Naive thymus-derived CD4-positive, alpha-beta T cell (primary cell): ENCODE measurements at regions not wholly inside any gene's neighbourhood (a gene's known extent, or its start where the extent isn't known, plus 50 kb on each side); places are given as distances from the start of the nearest gene placed in this dataset.

ENCODE experiments used
- ATAC-seq: fragments of 150-1000 bp; cut with Tn5 transposase; 2 replicates; pipeline ENCODE4 v1.10.0; 2021; ENCODE audit warnings: mild to moderate bottlenecking, moderate library complexity
- CTCF ChIA-PET: fragments of 350-600 bp; sonication (Branson Sonifier 250); formaldehyde crosslinking; loops from one replicate; lab custom pipeline; 2021; ENCODE audit warnings: antibody characterized with exemption; lab: Charles Lee
- POLR2A ChIA-PET: fragments of 350-600 bp; sonication (Branson Sonifier 250); formaldehyde crosslinking; loops from one replicate; lab custom pipeline; 2021; ENCODE audit warnings: antibody characterized with exemption, inconsistent platforms; lab: Charles Lee
- DNase-seq, 9 donors: peaks; one replicate each; pipeline versions ENCODE4 v3.0.0 to v3.0.0-alpha.2; 2020 to 2022; ENCODE audit warnings: mixed read lengths in 1 of 9
- H3K27ac ChIP-seq: one replicate; pipeline ENCODE4 v1.7.0; 2013; ENCODE audit warnings: mild to moderate bottlenecking, low read depth, low read length, moderate library complexity
- H3K27me3 ChIP-seq, 2 donors: one replicate each; pipeline ENCODE4 v1.7.0; 2013; ENCODE audit warnings: low read length in 2 of 2, mild to moderate bottlenecking in 2 of 2, moderate library complexity in 2 of 2; ENCODE audit not compliant: control insufficient read depth in 2 of 2, insufficient read depth in 2 of 2
- H3K36me3 ChIP-seq, 3 experiments: 1 replicate in 2 of 3; 2 replicates in 1 of 3; pipeline ENCODE4 v1.7.0; 2013; ENCODE audit warnings: low read length in 3 of 3, mild to moderate bottlenecking in 3 of 3, moderate library complexity in 1 of 3; ENCODE audit not compliant: insufficient read depth in 3 of 3, control insufficient read depth in 2 of 3
- H3K4me1 ChIP-seq, 2 donors: one replicate each; pipeline ENCODE4 v1.7.0; 2013; ENCODE audit warnings: low read length in 2 of 2, mild to moderate bottlenecking in 2 of 2, moderate library complexity in 1 of 2; ENCODE audit not compliant: control insufficient read depth in 2 of 2, insufficient read depth in 2 of 2
- H3K4me3 ChIP-seq: 2 replicates; pipeline ENCODE4 v1.7.0; 2013; ENCODE audit warnings: mild to moderate bottlenecking, low read length
- H3K9me3 ChIP-seq, 3 experiments: 1 replicate in 2 of 3; 2 replicates in 1 of 3; pipeline ENCODE4 v1.7.0; 2013; ENCODE audit warnings: low read length in 3 of 3; ENCODE audit not compliant: control insufficient read depth in 2 of 3
- H3K27ac Mint-ChIP-seq, 9 donors: one replicate each; pipeline ENCODE4 v1.8.0; 2020 to 2022; ENCODE audit warnings: mixed read lengths in 9 of 9, mild to moderate bottlenecking in 8 of 9, moderate library complexity in 5 of 9, inconsistent platforms in 2 of 9
- H3K27me3 Mint-ChIP-seq, 5 donors: one replicate each; pipeline ENCODE4 v1.8.0; 2021 to 2022; ENCODE audit warnings: mixed read lengths in 5 of 5, mild to moderate bottlenecking in 1 of 5
- H3K36me3 Mint-ChIP-seq, 5 donors: one replicate each; pipeline ENCODE4 v1.8.0; 2020 to 2022; ENCODE audit warnings: mixed read lengths in 5 of 5, mild to moderate bottlenecking in 3 of 5, inconsistent platforms in 1 of 5
- H3K4me1 Mint-ChIP-seq, 7 donors: one replicate each; pipeline ENCODE4 v1.8.0; 2020 to 2022; ENCODE audit warnings: mixed read lengths in 7 of 7, mild to moderate bottlenecking in 3 of 7, inconsistent platforms in 1 of 7
- H3K4me3 Mint-ChIP-seq, 10 donors: one replicate each; pipeline ENCODE4 v1.8.0; 2020 to 2022; ENCODE audit warnings: mild to moderate bottlenecking in 10 of 10, mixed read lengths in 10 of 10, moderate library complexity in 6 of 10, inconsistent platforms in 2 of 10
- H3K9me3 Mint-ChIP-seq, 11 donors: one replicate each; pipeline ENCODE4 v1.8.0; 2020 to 2022; ENCODE audit warnings: mixed read lengths in 11 of 11, mild to moderate bottlenecking in 4 of 11, inconsistent platforms in 1 of 11, moderate library complexity in 1 of 11
- intact Hi-C, 2 donors: fragments of 100-400 bp; cut with micrococcal nuclease; formaldehyde crosslinking; loops; one replicate each; pipeline ENCODE4 v1.15.1; 2023

DNA sequence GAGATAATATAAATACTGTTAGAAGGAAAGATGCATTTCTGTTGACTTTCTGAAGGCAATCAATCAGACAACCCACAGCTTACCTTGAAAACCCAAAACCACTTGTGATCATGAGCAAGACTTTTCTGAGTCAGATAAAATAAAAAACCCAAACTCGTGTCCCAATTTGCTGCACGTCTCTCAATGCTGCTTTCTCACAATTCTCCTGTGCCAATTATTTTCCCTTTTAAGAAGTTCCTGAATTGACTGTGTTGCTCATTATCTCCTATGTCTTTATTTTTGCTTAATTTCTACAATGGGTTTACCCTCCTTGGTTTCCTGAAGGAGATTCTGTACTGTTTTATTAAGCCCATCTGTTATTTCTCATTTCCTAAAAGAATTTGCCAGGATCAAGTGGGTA is 1891.9 kb upstream of the PCDH10 start:
- Histone ChIP-seq H3K27ac (no peak overlapping the region), H3K36me3 (no peaks in the 10 kb centered on the region), H3K27me3 (no peaks in the 10 kb centered on the region), H3K9me3 (no peaks in the 10 kb centered on the region), H3K4me3 (no peak overlapping the region), H3K4me1 (no peaks in the 10 kb centered on the region)
- intact Hi-C loops = no loop called here
- no peak for ATAC-seq
- H3K27ac Mint-ChIP-seq = no peak overlapping the region
- H3K36me3 Mint-ChIP-seq = no peaks in the 10 kb centered on the region
- no peak for DNase-seq
- H3K4me1 Mint-ChIP-seq = no peaks in the 10 kb centered on the region
- no peak overlapping the region for H3K4me3 Mint-ChIP-seq
- no peaks in the 10 kb centered on the region for H3K27me3 Mint-ChIP-seq
- peaks cover 0 to 2% (median 0%) of the 10 kb centered on the region in 11 donors for H3K9me3 Mint-ChIP-seq
- CTCF ChIA-PET = no interaction called here
- POLR2A ChIA-PET = no interaction called here

DNA sequence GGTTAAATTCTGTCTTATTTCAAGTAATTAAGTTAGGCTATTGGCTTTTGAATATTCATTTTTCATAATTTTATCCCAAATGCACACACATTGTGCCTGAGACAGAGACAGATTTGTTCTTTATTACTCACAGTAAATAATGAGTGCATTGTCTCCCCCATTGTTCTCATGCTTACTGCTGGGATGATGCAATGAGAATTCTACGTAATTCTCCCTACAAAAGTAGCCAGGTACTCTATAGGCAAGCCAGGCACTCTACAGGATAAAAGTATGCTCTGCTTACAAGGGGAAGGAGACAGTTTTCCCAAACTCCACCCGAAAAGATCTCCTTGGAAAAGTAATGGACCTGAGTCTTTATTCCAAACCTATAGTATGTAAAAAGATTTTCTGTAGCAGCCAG is 1890.7 kb upstream of the PCDH10 start:
- Histone ChIP-seq H3K9me3 (no peaks in the 10 kb centered on the region), H3K36me3 (no peaks in the 10 kb centered on the region), H3K4me1 (no peaks in the 10 kb centered on the region), H3K27ac (no peak overlapping the region), H3K4me3 (no peak overlapping the region), H3K27me3 (no peaks in the 10 kb centered on the region)
- H3K27me3 Mint-ChIP-seq = no peaks in the 10 kb centered on the region
- no peaks in the 10 kb centered on the region for H3K4me1 Mint-ChIP-seq
- H3K36me3 Mint-ChIP-seq = no peaks in the 10 kb centered on the region
- ATAC-seq (no peak), DNase-seq (no peak)
- POLR2A ChIA-PET = no interaction called here
- H3K9me3 Mint-ChIP-seq = peaks cover 0 to 13% (median 0%) of the 10 kb centered on the region in 11 donors
- CTCF ChIA-PET = no interaction called here
- intact Hi-C loops = no loop called here
- H3K27ac Mint-ChIP-seq = no peak overlapping the region
- H3K4me3 Mint-ChIP-seq = no peak overlapping the region

DNA sequence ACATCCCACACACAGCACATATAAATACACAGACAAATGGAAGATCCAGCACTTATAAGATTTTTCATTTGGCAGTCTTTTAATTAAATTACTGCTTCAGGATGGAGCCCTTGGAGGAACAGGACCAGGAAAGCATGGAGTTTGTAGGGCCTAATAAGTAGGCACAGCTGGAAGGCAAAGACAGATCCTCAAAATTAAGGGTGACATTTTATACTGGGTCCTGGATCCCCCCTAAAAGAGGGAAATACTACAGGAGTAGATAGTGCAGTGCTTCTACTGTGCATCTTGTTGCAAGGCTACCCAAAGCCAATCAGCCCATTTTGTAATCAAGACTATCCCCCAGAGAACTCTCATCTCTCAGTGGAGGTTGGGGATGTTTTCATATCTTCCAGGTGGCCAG is 1860.7 kb upstream of the PCDH10 start:
- Histone ChIP-seq H3K27ac (no peak overlapping the region), H3K4me3 (no peak overlapping the region), H3K36me3 (no peaks in the 10 kb centered on the region), H3K9me3 (no peaks in the 10 kb centered on the region), H3K27me3 (no peaks in the 10 kb centered on the region), H3K4me1 (no peaks in the 10 kb centered on the region)
- intact Hi-C loops = no loop called here
- H3K9me3 Mint-ChIP-seq = peaks cover 0 to 26% (median 11%) of the 10 kb centered on the region in 11 donors
- ATAC-seq = no peak
- H3K27ac Mint-ChIP-seq = no peak overlapping the region
- CTCF ChIA-PET = interaction anchor here (0.7 kb wide), 1 partner anchor 18 kb away, joined by 3 read pairs; no protein-coding TSS in a partner anchor
- H3K4me3 Mint-ChIP-seq = no peak overlapping the region
- no peaks in the 10 kb centered on the region for H3K27me3 Mint-ChIP-seq
- DNase-seq = no peak
- POLR2A ChIA-PET = no interaction called here
- no peaks in the 10 kb centered on the region for H3K36me3 Mint-ChIP-seq
- H3K4me1 Mint-ChIP-seq = no peaks in the 10 kb centered on the region

DNA sequence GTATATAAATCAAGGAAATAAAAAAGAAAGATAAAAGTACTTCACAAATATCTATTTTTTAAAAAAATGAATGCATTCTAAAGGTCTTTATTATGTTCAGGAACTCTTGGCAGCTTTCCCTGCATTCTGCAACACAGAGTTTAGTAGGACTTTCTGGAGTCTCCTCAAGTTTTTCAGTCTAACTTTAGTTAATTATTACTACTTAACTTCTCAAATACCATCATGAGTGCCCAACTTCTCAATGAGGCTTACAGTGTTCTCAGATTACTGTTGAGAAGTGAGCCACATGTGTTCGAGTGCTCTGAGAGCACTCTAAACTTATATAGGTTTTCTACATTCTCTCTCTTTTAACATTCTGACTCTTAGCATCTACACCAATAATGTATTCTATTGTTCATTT is 1852.9 kb upstream of the PCDH10 start:
- ATAC-seq (no peak), DNase-seq (no peak)
- intact Hi-C loops = no loop called here
- Mint-ChIP-seq H3K27ac (no peak overlapping the region), H3K4me1 (no peaks in the 10 kb centered on the region), H3K27me3 (no peaks in the 10 kb centered on the region), H3K9me3 (peaks cover 0 to 9% (median 3%) of the 10 kb centered on the region in 11 donors), H3K36me3 (no peaks in the 10 kb centered on the region), H3K4me3 (no peak overlapping the region)
- CTCF ChIA-PET = no interaction called here
- POLR2A ChIA-PET = no interaction called here
- no peak overlapping the region for H3K27ac ChIP-seq
- H3K4me3 ChIP-seq = no peak overlapping the region
- no peaks in the 10 kb centered on the region for H3K36me3 ChIP-seq
- H3K4me1 ChIP-seq = no peaks in the 10 kb centered on the region
- no peaks in the 10 kb centered on the region for H3K27me3 ChIP-seq
- no peaks in the 10 kb centered on the region for H3K9me3 ChIP-seq

DNA sequence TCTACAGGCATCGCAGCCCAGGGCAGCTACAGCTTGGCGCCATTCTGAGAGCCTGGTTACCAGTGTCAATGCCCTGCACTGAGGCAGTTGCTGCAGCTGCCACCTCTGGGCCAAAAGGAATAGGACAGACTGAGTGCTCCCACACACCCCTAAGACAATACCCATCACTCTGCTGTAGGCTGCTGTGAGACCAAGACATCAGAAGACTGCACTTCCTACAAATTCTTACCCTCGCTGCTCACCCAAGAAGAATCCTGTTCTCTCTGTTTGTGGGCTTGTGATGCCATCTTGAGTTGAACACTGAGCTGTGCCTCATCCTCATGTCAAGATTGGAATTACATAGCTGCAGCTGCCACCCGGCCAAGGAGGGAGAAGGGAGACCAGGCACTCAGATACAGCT is 1847.0 kb upstream of the PCDH10 start:
- no peaks in the 10 kb centered on the region for H3K4me1 Mint-ChIP-seq
- Histone ChIP-seq H3K4me3 (no peak overlapping the region), H3K4me1 (no peaks in the 10 kb centered on the region), H3K27me3 (no peaks in the 10 kb centered on the region), H3K36me3 (no peaks in the 10 kb centered on the region), H3K9me3 (no peaks in the 10 kb centered on the region), H3K27ac (no peak overlapping the region)
- CTCF ChIA-PET = no interaction called here
- intact Hi-C loops = no loop called here
- no peak for DNase-seq
- no peaks in the 10 kb centered on the region for H3K27me3 Mint-ChIP-seq
- H3K27ac Mint-ChIP-seq = no peak overlapping the region
- peaks cover 3 to 21% (median 11%) of the 10 kb centered on the region in 11 donors for H3K9me3 Mint-ChIP-seq
- no peak for ATAC-seq
- H3K36me3 Mint-ChIP-seq = no peaks in the 10 kb centered on the region
- POLR2A ChIA-PET = no interaction called here
- no peak overlapping the region for H3K4me3 Mint-ChIP-seq

DNA sequence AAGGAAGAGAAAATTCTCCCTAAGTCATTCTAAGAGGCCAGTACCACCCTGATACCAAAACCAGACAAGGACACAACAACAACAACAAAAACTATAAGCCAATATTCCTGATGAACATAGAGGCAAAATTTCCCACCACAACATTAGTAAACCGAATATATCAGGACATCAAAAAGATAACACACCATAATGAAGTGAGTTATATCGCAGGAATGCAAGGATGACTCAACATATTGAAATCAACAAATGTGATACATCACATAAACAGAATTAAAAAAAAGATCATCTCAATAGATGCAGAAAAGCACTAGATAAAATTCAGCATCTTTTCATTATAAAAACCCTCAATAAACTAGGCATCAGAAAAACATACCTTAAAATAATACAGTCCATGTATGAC is 1844.4 kb upstream of the PCDH10 start:
- Mint-ChIP-seq H3K36me3 (no peaks in the 10 kb centered on the region), H3K27me3 (no peaks in the 10 kb centered on the region), H3K4me3 (no peak overlapping the region), H3K9me3 (peaks cover 2 to 21% (median 11%) of the 10 kb centered on the region in 11 donors), H3K27ac (no peak overlapping the region), H3K4me1 (no peaks in the 10 kb centered on the region)
- Histone ChIP-seq H3K27me3 (no peaks in the 10 kb centered on the region), H3K9me3 (no peaks in the 10 kb centered on the region), H3K4me3 (no peak overlapping the region), H3K27ac (no peak overlapping the region), H3K36me3 (no peaks in the 10 kb centered on the region), H3K4me1 (no peaks in the 10 kb centered on the region)
- DNase-seq (no peak), ATAC-seq (no peak)
- CTCF ChIA-PET = no interaction called here
- intact Hi-C loops = no loop called here
- POLR2A ChIA-PET = no interaction called here

DNA sequence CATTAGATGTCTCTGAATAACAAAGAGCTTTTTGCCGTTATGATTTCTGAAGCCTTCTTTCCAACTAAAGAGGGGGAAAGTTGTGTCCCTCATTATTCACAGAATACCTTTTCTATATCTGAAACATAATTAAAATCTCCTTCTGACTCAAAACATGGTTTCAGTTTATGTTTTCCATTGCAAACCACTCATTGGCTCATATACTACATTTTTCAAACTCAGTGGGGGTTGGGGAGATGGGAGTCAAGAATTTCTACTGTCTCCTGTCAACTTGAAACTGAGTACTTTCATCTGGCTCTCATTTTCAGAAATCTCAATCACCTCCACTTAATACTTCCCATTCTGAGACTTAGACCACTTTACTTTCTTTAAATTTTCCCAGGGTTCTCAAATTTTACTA is 1839.5 kb upstream of the PCDH10 start:
- H3K9me3 Mint-ChIP-seq = peaks cover 0 to 17% (median 5%) of the 10 kb centered on the region in 11 donors
- no peaks in the 10 kb centered on the region for H3K36me3 ChIP-seq
- DNase-seq = no peak
- ATAC-seq = no peak
- H3K4me3 Mint-ChIP-seq = no peak overlapping the region
- no peak overlapping the region for H3K27ac ChIP-seq
- H3K4me3 ChIP-seq = no peak overlapping the region
- no peaks in the 10 kb centered on the region for H3K36me3 Mint-ChIP-seq
- POLR2A ChIA-PET = no interaction called here
- CTCF ChIA-PET = no interaction called here
- no peaks in the 10 kb centered on the region for H3K9me3 ChIP-seq
- H3K27me3 Mint-ChIP-seq = no peaks in the 10 kb centered on the region
- intact Hi-C loops = no loop called here
- no peaks in the 10 kb centered on the region for H3K4me1 Mint-ChIP-seq
- no peaks in the 10 kb centered on the region for H3K4me1 ChIP-seq
- no peak overlapping the region for H3K27ac Mint-ChIP-seq
- no peaks in the 10 kb centered on the region for H3K27me3 ChIP-seq
